Panc1 (cell line): ENCODE measurements at regions not wholly inside any gene's neighbourhood (a gene's known extent, or its start where the extent isn't known, plus 50 kb on each side); places are given as distances from the start of the nearest gene placed in this dataset.

Experiments used
- ATAC-seq: fragments of 200-7000 bp; cut with Tn5 transposase; 2 replicates; pipeline ENCODE4 v1.9.1; 2020; ENCODE audit warnings: mild to moderate bottlenecking, moderate library complexity
- BruUV-seq: library from RNA; stranded (reverse); fragments of 400-500 nt; replicated peaks from 2 replicates; lab custom pipeline; 2021; lab: Mats Ljungman, UMichigan
- CTCF ChIA-PET: fragments of 300-600 bp; sonication (Branson Sonifier 250); formaldehyde crosslinking; loops from one replicate; lab custom pipeline; 2022; ENCODE audit warnings: antibody characterized with exemption; lab: Charles Lee
- POLR2A ChIA-PET: fragments of 300-600 bp; sonication (Branson Sonifier 250); formaldehyde crosslinking; loops from one replicate; lab custom pipeline; 2022; ENCODE audit warnings: antibody characterized with exemption; lab: Charles Lee
- DNase-seq: peaks from one replicate; pipeline ENCODE4 v3.0.0-alpha.2; 2010; ENCODE audit warnings: low read depth, low spot score
- H3K27ac ChIP-seq: 2 replicates; pipeline ENCODE4 v1.5.1; 2011; ENCODE audit warnings: mild to moderate bottlenecking, low read length, inconsistent platforms
- H3K27me3 ChIP-seq: fragments of 200-500 bp; sonication (Bioruptor generic); 2 replicates; pipeline ENCODE4 v1.6.0; 2014; ENCODE audit warnings: low read length, inconsistent platforms; ENCODE audit not compliant: control insufficient read depth, insufficient read depth
- H3K36me3 ChIP-seq: fragments of 200-500 bp; sonication (Bioruptor generic); 2 replicates; pipeline ENCODE4 v1.5.1; 2014; ENCODE audit warnings: inconsistent platforms, mild to moderate bottlenecking, low read length, moderate library complexity; ENCODE audit not compliant: control insufficient read depth, insufficient read depth
- H3K4me1 ChIP-seq: 2 replicates; pipeline ENCODE4 v1.5.1; 2011; ENCODE audit warnings: inconsistent platforms, mild to moderate bottlenecking, low read length, moderate library complexity; ENCODE audit not compliant: control insufficient read depth, insufficient read depth
- H3K4me3 ChIP-seq, 2 experiments: 2 replicates each; pipeline ENCODE4 v1.5.1; 2011 to 2012; ENCODE audit warnings: low read depth in 2 of 2, low read length in 2 of 2, mild to moderate bottlenecking in 2 of 2, inconsistent platforms in 1 of 2, moderate library complexity in 1 of 2
- H3K9me3 ChIP-seq: fragments of 200-500 bp; sonication (Bioruptor generic); 2 replicates; pipeline ENCODE4 v1.5.1; 2014; ENCODE audit warnings: low read depth, mild to moderate bottlenecking, inconsistent platforms, low read length, moderate library complexity; ENCODE audit not compliant: control insufficient read depth, insufficient read depth
- POLR2AphosphoS5 ChIP-seq: IDR thresholded peaks from 2 replicates; pipeline ENCODE4 v1.6.1; 2012; ENCODE audit warnings: mild to moderate bottlenecking, low read depth, low read length, moderate library complexity
- SIN3A ChIP-seq: IDR thresholded peaks from 2 replicates; pipeline ENCODE4 v1.6.1; 2012; ENCODE audit warnings: low read depth, mild to moderate bottlenecking, low read length, moderate library complexity, borderline replicate concordance; ENCODE audit not compliant: insufficient read depth
- TCF7L2 ChIP-seq: IDR thresholded peaks from 2 replicates; pipeline ENCODE4 v1.6.1; 2011; ENCODE audit warnings: mild to moderate bottlenecking, low read depth, low read length, inconsistent platforms
- in situ Hi-C: cut with HindIII; loops from 2 replicates; pipeline ENCODE4 v1.10.0; 2016; ENCODE audit warnings: low sequenced_read_pairs, low pct_unique_long_range_greater_than_20kb
- intact Hi-C: fragments of 100-400 bp; cut with micrococcal nuclease; formaldehyde crosslinking; loops from one replicate; pipeline ENCODE4 v1.10.0; 2022; ENCODE audit not compliant: unreplicated experiment
- TF ChIP-seq, protein P1 (sequence below): fragments of 450-650 bp; IDR thresholded peaks from 2 replicates; pipeline ENCODE4 v1.5.1; 2017; ENCODE audit warnings: mild to moderate bottlenecking
- TF ChIP-seq, protein P2 (sequence below), 2 experiments: IDR thresholded peaks; 2 replicates each; pipeline ENCODE4 v1.6.1; 2011 to 2012; ENCODE audit warnings: low read depth in 2 of 2, control low read depth in 1 of 2, low read length in 1 of 2, mild to moderate bottlenecking in 1 of 2, moderate library complexity in 1 of 2; ENCODE audit not compliant: insufficient read depth in 1 of 2

DNA sequence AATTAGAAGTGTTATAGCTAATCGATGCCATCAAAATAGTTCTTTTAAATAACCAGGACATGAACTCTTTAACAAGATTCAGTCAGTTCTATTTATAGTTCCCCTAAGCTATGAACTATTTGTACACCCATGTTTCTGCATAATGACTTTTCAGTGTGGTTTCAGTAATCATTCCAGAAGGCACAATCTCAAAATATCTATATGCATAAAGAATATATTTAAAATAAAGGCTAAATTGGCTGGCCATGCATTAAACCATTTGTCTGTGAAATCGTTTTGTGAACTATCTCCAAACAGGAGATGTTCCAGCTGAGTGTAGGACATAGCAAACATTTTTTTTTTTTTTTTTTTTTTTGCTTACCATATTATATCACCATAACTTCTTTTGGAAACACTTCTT, 719.3 kb downstream of the PLCL1 start:
- no peaks in the 10 kb centered on the region for H3K9me3 ChIP-seq
- no peak overlapping the region for H3K4me3 ChIP-seq
- in situ Hi-C loops (no loop called here), intact Hi-C loops (no loop called here)
- ChIA-PET CTCF (no interaction called here), POLR2A (no interaction called here)
- H3K27me3 ChIP-seq: no peaks in the 10 kb centered on the region
- TF ChIP-seq, protein P1, sequence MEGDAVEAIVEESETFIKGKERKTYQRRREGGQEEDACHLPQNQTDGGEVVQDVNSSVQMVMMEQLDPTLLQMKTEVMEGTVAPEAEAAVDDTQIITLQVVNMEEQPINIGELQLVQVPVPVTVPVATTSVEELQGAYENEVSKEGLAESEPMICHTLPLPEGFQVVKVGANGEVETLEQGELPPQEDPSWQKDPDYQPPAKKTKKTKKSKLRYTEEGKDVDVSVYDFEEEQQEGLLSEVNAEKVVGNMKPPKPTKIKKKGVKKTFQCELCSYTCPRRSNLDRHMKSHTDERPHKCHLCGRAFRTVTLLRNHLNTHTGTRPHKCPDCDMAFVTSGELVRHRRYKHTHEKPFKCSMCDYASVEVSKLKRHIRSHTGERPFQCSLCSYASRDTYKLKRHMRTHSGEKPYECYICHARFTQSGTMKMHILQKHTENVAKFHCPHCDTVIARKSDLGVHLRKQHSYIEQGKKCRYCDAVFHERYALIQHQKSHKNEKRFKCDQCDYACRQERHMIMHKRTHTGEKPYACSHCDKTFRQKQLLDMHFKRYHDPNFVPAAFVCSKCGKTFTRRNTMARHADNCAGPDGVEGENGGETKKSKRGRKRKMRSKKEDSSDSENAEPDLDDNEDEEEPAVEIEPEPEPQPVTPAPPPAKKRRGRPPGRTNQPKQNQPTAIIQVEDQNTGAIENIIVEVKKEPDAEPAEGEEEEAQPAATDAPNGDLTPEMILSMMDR: no peak
- no peak for TF ChIP-seq SIN3A
- TF ChIP-seq POLR2AphosphoS5: no peak
- TF ChIP-seq, protein P2, sequence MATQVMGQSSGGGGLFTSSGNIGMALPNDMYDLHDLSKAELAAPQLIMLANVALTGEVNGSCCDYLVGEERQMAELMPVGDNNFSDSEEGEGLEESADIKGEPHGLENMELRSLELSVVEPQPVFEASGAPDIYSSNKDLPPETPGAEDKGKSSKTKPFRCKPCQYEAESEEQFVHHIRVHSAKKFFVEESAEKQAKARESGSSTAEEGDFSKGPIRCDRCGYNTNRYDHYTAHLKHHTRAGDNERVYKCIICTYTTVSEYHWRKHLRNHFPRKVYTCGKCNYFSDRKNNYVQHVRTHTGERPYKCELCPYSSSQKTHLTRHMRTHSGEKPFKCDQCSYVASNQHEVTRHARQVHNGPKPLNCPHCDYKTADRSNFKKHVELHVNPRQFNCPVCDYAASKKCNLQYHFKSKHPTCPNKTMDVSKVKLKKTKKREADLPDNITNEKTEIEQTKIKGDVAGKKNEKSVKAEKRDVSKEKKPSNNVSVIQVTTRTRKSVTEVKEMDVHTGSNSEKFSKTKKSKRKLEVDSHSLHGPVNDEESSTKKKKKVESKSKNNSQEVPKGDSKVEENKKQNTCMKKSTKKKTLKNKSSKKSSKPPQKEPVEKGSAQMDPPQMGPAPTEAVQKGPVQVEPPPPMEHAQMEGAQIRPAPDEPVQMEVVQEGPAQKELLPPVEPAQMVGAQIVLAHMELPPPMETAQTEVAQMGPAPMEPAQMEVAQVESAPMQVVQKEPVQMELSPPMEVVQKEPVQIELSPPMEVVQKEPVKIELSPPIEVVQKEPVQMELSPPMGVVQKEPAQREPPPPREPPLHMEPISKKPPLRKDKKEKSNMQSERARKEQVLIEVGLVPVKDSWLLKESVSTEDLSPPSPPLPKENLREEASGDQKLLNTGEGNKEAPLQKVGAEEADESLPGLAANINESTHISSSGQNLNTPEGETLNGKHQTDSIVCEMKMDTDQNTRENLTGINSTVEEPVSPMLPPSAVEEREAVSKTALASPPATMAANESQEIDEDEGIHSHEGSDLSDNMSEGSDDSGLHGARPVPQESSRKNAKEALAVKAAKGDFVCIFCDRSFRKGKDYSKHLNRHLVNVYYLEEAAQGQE (IDR thresholded peaks at IDR 0.05; ENCODE audit: insufficient read depth in 1 of 2, low read depth in 2 of 2, low read length in 1 of 2): no peak
- no peak for TF ChIP-seq TCF7L2
- H3K27ac ChIP-seq: no peak overlapping the region
- DNase-seq (no peak), ATAC-seq (no peak)
- no peaks in the 10 kb centered on the region for H3K4me1 ChIP-seq
- no TSS peak for BruUV-seq
- H3K36me3 ChIP-seq: no peaks in the 10 kb centered on the region

DNA sequence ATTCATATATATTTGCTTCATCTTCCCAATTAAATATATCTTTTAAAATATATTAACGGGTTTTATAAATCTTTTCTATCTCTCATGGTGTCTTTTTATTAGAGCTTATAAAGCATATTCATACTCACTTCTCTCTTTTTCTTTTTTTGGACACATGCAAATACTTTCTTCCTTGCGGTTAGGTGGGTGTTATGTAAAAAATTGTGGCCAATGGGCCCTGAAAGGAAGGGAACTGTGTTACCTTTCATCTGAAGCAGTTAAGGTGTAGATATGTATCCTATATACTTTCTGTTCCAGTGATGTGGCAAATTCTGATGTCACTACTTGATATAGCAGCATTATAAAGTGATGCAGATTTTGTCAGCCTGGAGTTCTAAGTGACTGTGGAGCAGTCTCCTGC, 714.5 kb downstream of the PLCL1 start:
- H3K27me3 ChIP-seq: no peaks in the 10 kb centered on the region
- BruUV-seq: no TSS peak
- TF ChIP-seq, protein P1: no peak
- H3K36me3 ChIP-seq: no peaks in the 10 kb centered on the region
- no peaks in the 10 kb centered on the region for H3K9me3 ChIP-seq
- no peak overlapping the region for H3K27ac ChIP-seq
- ChIA-PET CTCF (no interaction called here), POLR2A (no interaction called here)
- H3K4me3 ChIP-seq: no peak overlapping the region
- DNase-seq (no peak), ATAC-seq (no peak)
- no peaks in the 10 kb centered on the region for H3K4me1 ChIP-seq
- intact Hi-C loops (no loop called here), in situ Hi-C loops (no loop called here)

DNA sequence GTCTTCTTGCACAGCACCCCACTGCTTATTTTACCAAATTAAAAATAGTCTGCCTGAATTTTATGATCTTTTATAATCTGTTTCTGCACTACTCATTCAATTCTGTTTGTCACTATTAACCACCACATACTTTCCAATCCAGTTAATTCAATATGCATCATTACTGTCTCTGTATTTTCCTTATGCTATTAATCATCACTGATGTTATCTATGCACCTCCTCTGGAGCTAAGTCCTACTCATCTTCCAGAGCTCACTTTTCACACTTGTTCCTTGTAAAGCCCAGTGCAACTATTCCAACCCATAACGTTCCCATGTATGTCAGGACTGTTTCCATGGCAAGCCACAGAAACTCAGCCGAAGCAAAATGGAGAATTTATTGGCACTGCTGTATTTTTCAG, 713.6 kb downstream of the PLCL1 start:
- Histone ChIP-seq H3K36me3 (no peaks in the 10 kb centered on the region), H3K4me3 (no peak overlapping the region), H3K4me1 (no peaks in the 10 kb centered on the region), H3K27me3 (no peaks in the 10 kb centered on the region), H3K9me3 (no peaks in the 10 kb centered on the region), H3K27ac (no peak overlapping the region)
- no TSS peak for BruUV-seq
- TF ChIP-seq POLR2AphosphoS5 (no peak), TCF7L2 (no peak), SIN3A (no peak)
- TF ChIP-seq, protein P2 (IDR thresholded peaks at IDR 0.05; ENCODE audit: insufficient read depth in 1 of 2, low read depth in 2 of 2, low read length in 1 of 2): no peak
- TF ChIP-seq, protein P1: no peak
- ChIA-PET CTCF (no interaction called here), POLR2A (no interaction called here)
- intact Hi-C loops (no loop called here), in situ Hi-C loops (no loop called here)
- ATAC-seq (no peak), DNase-seq (no peak)
